SK-N-SH treated with all-trans-retinoic acid at 6 μM for 48 hours (cell line): ENCODE measurements at regions not wholly inside any gene's neighbourhood (a gene's known extent, or its start where the extent isn't known, plus 50 kb on each side); places are given as distances from the start of the nearest gene placed in this dataset.

Source experiments
- ATAC-seq: fragments of 200-7000 bp; cut with Tn5 transposase; 3 replicates; pipeline ENCODE4 v1.9.1; 2020; ENCODE audit warnings: mild to moderate bottlenecking, moderate library complexity
- ARNTL ChIP-seq: fragments of 450-650 bp; formaldehyde crosslinking; IDR thresholded peaks from 2 replicates; pipeline ENCODE4 v1.5.0; 2020; ENCODE audit warnings: low read depth, mild to moderate bottlenecking, moderate library complexity, borderline replicate concordance
- BACH2 ChIP-seq: fragments of 250-450 bp; sonication (Bioruptor Pico); IDR thresholded peaks from 2 replicates; pipeline ENCODE4 v1.9.0; 2021; ENCODE audit warnings: mild to moderate bottlenecking, borderline replicate concordance
- CSDC2 ChIP-seq: fragments of 250-450 bp; sonication (Bioruptor Pico); IDR thresholded peaks from 2 replicates; pipeline ENCODE4 v1.5.0; 2020; ENCODE audit warnings: mild to moderate bottlenecking, moderate library complexity
- ESRRG ChIP-seq: fragments of 250-450 bp; sonication (Bioruptor Pico); IDR thresholded peaks from 2 replicates; pipeline ENCODE4 v1.6.1; 2021; ENCODE audit warnings: mild to moderate bottlenecking
- GLIS3 ChIP-seq: fragments of 250-450 bp; sonication (Bioruptor Pico); IDR thresholded peaks from 2 replicates; pipeline ENCODE4 v1.5.0; 2020; ENCODE audit warnings: mild to moderate bottlenecking, moderate library complexity
- ISL1 ChIP-seq: fragments of 250-450 bp; sonication (Bioruptor Pico); IDR thresholded peaks from 2 replicates; pipeline ENCODE4 v2.1.2; 2022; ENCODE audit warnings: mild to moderate bottlenecking, moderate library complexity
- PPARA ChIP-seq: fragments of 250-450 bp; sonication (Bioruptor Pico); IDR thresholded peaks from 2 replicates; pipeline ENCODE4 v1.5.0; 2020; ENCODE audit warnings: mild to moderate bottlenecking, borderline replicate concordance
- RARB ChIP-seq: fragments of 250-450 bp; sonication (Bioruptor Pico); IDR thresholded peaks from 2 replicates; pipeline ENCODE4 v1.8.0; 2021; ENCODE audit warnings: mild to moderate bottlenecking, moderate library complexity
- SNAI2 ChIP-seq: fragments of 250-450 bp; sonication (Bioruptor Pico); IDR thresholded peaks from 2 replicates; pipeline ENCODE4 v1.5.0; 2020; ENCODE audit warnings: mild to moderate bottlenecking, moderate library complexity
- TCF4 ChIP-seq: fragments of 250-450 bp; sonication (Bioruptor Pico); IDR thresholded peaks from 2 replicates; pipeline ENCODE4 v1.8.0; 2021; ENCODE audit warnings: mild to moderate bottlenecking, moderate library complexity, borderline replicate concordance
- TOX ChIP-seq: fragments of 250-450 bp; sonication (Bioruptor Pico); IDR thresholded peaks from 2 replicates; pipeline ENCODE4 v1.8.0; 2021; ENCODE audit warnings: mild to moderate bottlenecking, moderate library complexity, borderline replicate concordance
- ZC3H10 ChIP-seq: fragments of 250-450 bp; sonication (Bioruptor Pico); IDR thresholded peaks from 2 replicates; pipeline ENCODE4 v1.5.1; 2021; ENCODE audit warnings: mild to moderate bottlenecking, moderate library complexity
- ZFP3 ChIP-seq: fragments of 250-450 bp; sonication (Bioruptor Pico); IDR thresholded peaks from 2 replicates; pipeline ENCODE4 v1.5.0; 2020; ENCODE audit warnings: mild to moderate bottlenecking, moderate library complexity
- ZFP30 ChIP-seq: fragments of 450-650 bp; formaldehyde crosslinking; IDR thresholded peaks from 2 replicates; pipeline ENCODE4 v1.5.0; 2022; ENCODE audit warnings: mild to moderate bottlenecking, moderate library complexity
- ZNF565 ChIP-seq: fragments of 450-650 bp; formaldehyde crosslinking; conservative IDR thresholded peaks from 2 replicates; pipeline ENCODE4 v1.5.0; 2020; ENCODE audit warnings: low read depth, mild to moderate bottlenecking, moderate library complexity
- ZNF70 ChIP-seq: fragments of 450-650 bp; formaldehyde crosslinking; IDR thresholded peaks from 2 replicates; pipeline ENCODE4 v1.5.0; 2020; ENCODE audit warnings: mild to moderate bottlenecking, moderate library complexity
- ZNF8 ChIP-seq: fragments of 450-650 bp; formaldehyde crosslinking; IDR thresholded peaks from 2 replicates; pipeline ENCODE4 v1.5.0; 2020; ENCODE audit warnings: mild to moderate bottlenecking, moderate library complexity
- TF ChIP-seq, protein P1 (sequence below): fragments of 250-450 bp; sonication (Bioruptor Pico); IDR thresholded peaks from 2 replicates; pipeline ENCODE4 v1.8.0; 2020; ENCODE audit warnings: mild to moderate bottlenecking, moderate library complexity, borderline replicate concordance
- TF ChIP-seq, protein P2 (sequence below): fragments of 250-450 bp; sonication (Bioruptor Pico); IDR thresholded peaks from 2 replicates; pipeline ENCODE4 v1.5.0; 2020; ENCODE audit warnings: mild to moderate bottlenecking, moderate library complexity
- TF ChIP-seq, protein P3 (sequence below): fragments of 250-450 bp; sonication (Bioruptor Pico); IDR thresholded peaks from 2 replicates; pipeline ENCODE4 v1.8.0; 2021; ENCODE audit warnings: low read depth, mild to moderate bottlenecking, moderate library complexity, borderline replicate concordance
- TF ChIP-seq, protein P4 (sequence below): fragments of 250-450 bp; sonication (Bioruptor Pico); IDR thresholded peaks from 2 replicates; pipeline ENCODE4 v1.5.1; 2021; ENCODE audit warnings: mild to moderate bottlenecking, moderate library complexity

DNA sequence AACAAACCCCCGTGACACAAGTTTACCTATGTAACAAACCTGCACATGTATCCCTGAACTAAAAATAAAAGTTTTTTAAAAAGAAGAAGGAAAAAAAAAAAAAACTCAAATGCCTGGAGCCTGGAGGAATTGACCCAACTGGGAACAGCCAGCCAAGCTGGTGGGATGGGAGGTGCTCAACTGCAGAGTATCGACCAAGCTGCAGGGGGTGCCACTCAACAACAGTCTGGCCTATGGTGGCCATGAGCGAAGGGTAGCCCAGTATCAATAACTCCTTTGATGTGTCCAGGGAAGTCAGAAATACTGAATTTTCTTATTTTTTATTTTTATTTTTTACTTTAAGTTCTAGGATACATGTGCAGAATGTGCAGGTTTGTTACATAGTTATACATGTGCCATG lies 310.3 kb upstream of the DLGAP1 start (continued):
- TF ChIP-seq, protein P1, sequence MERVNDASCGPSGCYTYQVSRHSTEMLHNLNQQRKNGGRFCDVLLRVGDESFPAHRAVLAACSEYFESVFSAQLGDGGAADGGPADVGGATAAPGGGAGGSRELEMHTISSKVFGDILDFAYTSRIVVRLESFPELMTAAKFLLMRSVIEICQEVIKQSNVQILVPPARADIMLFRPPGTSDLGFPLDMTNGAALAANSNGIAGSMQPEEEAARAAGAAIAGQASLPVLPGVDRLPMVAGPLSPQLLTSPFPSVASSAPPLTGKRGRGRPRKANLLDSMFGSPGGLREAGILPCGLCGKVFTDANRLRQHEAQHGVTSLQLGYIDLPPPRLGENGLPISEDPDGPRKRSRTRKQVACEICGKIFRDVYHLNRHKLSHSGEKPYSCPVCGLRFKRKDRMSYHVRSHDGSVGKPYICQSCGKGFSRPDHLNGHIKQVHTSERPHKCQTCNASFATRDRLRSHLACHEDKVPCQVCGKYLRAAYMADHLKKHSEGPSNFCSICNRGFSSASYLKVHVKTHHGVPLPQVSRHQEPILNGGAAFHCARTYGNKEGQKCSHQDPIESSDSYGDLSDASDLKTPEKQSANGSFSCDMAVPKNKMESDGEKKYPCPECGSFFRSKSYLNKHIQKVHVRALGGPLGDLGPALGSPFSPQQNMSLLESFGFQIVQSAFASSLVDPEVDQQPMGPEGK (CRISPR knock-in tag) = no peak
- no peak for TF ChIP-seq TOX (CRISPR knock-in tag)
- no peak for TF ChIP-seq ZNF8 (CRISPR knock-in tag)
- no peak for TF ChIP-seq RARB (CRISPR knock-in tag)
- no peak for TF ChIP-seq GLIS3 (CRISPR knock-in tag)
- TF ChIP-seq BACH2 (CRISPR knock-in tag) = no peak
- TF ChIP-seq SNAI2 = no peak
- no peak for TF ChIP-seq ZFP30 (CRISPR knock-in tag)
- TF ChIP-seq ZNF70 (CRISPR knock-in tag) = no peak
- TF ChIP-seq PPARA (CRISPR knock-in tag) = no peak
- TF ChIP-seq ISL1 = no peak
- TF ChIP-seq ESRRG (CRISPR knock-in tag) = no peak
- TF ChIP-seq CSDC2 = no peak
- no peak for TF ChIP-seq TCF4 (CRISPR knock-in tag)
- TF ChIP-seq, all 23 proteins: peak for 0

DNA sequence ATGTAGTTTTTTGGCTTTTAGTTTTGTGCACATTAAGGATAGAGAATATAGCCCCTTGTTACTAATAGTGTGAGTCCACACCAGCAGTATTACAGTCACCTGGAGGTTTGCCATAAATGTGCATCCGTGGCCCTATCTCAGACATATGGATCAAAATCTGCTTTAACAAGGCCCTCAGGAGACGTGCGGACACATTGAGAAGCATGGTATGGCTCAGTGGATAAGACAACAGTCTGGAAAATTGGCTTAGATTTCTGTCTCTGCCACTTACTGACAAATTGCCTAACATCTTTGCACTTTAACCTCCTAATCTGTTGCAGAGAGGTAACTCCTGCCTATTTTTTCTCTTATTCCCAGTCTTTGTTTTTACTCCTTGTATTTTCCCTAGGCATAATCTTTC lies 307.2 kb upstream of the DLGAP1 start:
- no peak for TF ChIP-seq ZFP3 (CRISPR knock-in tag)
- TF ChIP-seq ISL1 = no peak
- no peak for TF ChIP-seq ARNTL
- TF ChIP-seq ESRRG (CRISPR knock-in tag) = no peak
- no peak for TF ChIP-seq ZC3H10 (CRISPR knock-in tag)
- TF ChIP-seq, protein P2, sequence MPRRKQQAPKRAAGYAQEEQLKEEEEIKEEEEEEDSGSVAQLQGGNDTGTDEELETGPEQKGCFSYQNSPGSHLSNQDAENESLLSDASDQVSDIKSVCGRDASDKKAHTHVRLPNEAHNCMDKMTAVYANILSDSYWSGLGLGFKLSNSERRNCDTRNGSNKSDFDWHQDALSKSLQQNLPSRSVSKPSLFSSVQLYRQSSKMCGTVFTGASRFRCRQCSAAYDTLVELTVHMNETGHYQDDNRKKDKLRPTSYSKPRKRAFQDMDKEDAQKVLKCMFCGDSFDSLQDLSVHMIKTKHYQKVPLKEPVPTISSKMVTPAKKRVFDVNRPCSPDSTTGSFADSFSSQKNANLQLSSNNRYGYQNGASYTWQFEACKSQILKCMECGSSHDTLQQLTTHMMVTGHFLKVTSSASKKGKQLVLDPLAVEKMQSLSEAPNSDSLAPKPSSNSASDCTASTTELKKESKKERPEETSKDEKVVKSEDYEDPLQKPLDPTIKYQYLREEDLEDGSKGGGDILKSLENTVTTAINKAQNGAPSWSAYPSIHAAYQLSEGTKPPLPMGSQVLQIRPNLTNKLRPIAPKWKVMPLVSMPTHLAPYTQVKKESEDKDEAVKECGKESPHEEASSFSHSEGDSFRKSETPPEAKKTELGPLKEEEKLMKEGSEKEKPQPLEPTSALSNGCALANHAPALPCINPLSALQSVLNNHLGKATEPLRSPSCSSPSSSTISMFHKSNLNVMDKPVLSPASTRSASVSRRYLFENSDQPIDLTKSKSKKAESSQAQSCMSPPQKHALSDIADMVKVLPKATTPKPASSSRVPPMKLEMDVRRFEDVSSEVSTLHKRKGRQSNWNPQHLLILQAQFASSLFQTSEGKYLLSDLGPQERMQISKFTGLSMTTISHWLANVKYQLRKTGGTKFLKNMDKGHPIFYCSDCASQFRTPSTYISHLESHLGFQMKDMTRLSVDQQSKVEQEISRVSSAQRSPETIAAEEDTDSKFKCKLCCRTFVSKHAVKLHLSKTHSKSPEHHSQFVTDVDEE (CRISPR knock-in tag) = no peak
- no peak for TF ChIP-seq SNAI2
- no peak for TF ChIP-seq ZNF8 (CRISPR knock-in tag)
- no peak for TF ChIP-seq TCF4 (CRISPR knock-in tag)
- TF ChIP-seq TOX (CRISPR knock-in tag) = no peak
- TF ChIP-seq, protein P3, sequence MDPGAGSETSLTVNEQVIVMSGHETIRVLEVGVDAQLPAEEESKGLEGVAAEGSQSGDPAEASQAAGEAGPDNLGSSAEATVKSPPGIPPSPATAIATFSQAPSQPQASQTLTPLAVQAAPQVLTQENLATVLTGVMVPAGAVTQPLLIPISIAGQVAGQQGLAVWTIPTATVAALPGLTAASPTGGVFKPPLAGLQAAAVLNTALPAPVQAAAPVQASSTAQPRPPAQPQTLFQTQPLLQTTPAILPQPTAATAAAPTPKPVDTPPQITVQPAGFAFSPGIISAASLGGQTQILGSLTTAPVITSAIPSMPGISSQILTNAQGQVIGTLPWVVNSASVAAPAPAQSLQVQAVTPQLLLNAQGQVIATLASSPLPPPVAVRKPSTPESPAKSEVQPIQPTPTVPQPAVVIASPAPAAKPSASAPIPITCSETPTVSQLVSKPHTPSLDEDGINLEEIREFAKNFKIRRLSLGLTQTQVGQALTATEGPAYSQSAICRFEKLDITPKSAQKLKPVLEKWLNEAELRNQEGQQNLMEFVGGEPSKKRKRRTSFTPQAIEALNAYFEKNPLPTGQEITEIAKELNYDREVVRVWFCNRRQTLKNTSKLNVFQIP (CRISPR knock-in tag) = no peak
- no peak for TF ChIP-seq CSDC2
- TF ChIP-seq PPARA (CRISPR knock-in tag) = no peak
- ATAC-seq = no peak

DNA sequence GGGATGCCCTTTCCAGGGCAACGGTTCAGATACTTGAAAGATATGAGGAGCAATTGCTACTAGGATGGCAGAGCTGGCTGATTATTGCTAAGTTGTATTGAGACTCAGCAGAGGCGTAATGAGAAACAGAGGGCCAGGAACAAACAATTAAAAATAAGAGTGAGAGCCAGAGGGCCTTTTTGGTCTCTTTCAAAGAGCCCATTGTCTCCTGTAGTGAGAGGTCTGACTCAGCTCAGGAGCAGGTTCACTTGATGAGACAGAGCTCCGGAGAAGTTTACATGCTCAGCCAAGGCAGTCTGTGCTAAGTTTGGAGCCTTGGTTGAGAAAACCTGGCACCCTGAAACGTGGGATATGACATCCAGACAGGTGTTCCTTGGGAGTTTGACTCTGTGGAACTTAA lies 303.9 kb upstream of the DLGAP1 start:
- no peak for ATAC-seq
- TF ChIP-seq ARNTL (no peak), ZC3H10 (CRISPR knock-in tag) (no peak), ZNF70 (CRISPR knock-in tag) (no peak), ZFP30 (CRISPR knock-in tag) (no peak), CSDC2 (no peak), ZNF565 (no peak), TCF4 (CRISPR knock-in tag) (no peak), TOX (CRISPR knock-in tag) (no peak), ISL1 (no peak), ZNF8 (CRISPR knock-in tag) (no peak), GLIS3 (CRISPR knock-in tag) (no peak), BACH2 (CRISPR knock-in tag) (no peak), PPARA (CRISPR knock-in tag) (no peak)
- TF ChIP-seq, protein P1 (CRISPR knock-in tag) = no peak
- TF ChIP-seq, protein P4, sequence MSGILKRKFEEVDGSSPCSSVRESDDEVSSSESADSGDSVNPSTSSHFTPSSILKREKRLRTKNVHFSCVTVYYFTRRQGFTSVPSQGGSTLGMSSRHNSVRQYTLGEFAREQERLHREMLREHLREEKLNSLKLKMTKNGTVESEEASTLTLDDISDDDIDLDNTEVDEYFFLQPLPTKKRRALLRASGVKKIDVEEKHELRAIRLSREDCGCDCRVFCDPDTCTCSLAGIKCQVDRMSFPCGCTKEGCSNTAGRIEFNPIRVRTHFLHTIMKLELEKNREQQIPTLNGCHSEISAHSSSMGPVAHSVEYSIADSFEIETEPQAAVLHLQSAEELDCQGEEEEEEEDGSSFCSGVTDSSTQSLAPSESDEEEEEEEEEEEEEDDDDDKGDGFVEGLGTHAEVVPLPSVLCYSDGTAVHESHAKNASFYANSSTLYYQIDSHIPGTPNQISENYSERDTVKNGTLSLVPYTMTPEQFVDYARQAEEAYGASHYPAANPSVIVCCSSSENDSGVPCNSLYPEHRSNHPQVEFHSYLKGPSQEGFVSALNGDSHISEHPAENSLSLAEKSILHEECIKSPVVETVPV = no peak
- TF ChIP-seq, protein P3 (CRISPR knock-in tag) = no peak
